AG20443 (cell line): ENCODE measurements at regions not wholly inside any gene's neighbourhood (a gene's known extent, or its start where the extent isn't known, plus 50 kb on each side); places are given as distances from the start of the nearest gene placed in this dataset.
"Not testable (repeated sequence)": the region's sequence is repeated elsewhere in the genome, so short reads cannot be mapped to it uniquely, and the experiment has no call there.

Experiments
- DNase-seq: peaks from one replicate; pipeline ENCODE4 v3.0.0; 2012; ENCODE audit warnings: low spot score, mixed read lengths

- DNase-seq = no peak
Observed at GRCh38 chr7:32223071-32223650, 153.0 kb upstream of the PDE1C start.

GRCh38 chr7:32222251-32222900, 152.2 kb upstream of the PDE1C start:
- no peak for DNase-seq

- DNase-seq = no peak
Observed at GRCh38 chr7:32221736-32222135, 151.5 kb upstream of the PDE1C start.

GRCh38 chr7:32221056-32221455, 150.8 kb upstream of the PDE1C start:
- DNase-seq = no peak

GRCh38 chr7:32219831-32220230, 149.6 kb upstream of the PDE1C start:
- DNase-seq = not testable (repeated sequence)

- peak; percentile 1 for DNase-seq
Observed at GRCh38 chr7:32219416-32219815, 149.2 kb upstream of the PDE1C start.

- peak; percentile 0 for DNase-seq
Observed at GRCh38 chr7:32218741-32219288, 148.6 kb upstream of the PDE1C start.

GRCh38 chr7:32218154-32218467, 147.9 kb upstream of the PDE1C start:
- peak; percentile 1 for DNase-seq

- peak; percentile 1 for DNase-seq
Observed at GRCh38 chr7:32217341-32218153, 147.3 kb upstream of the PDE1C start.

GRCh38 chr7:32216759-32217158, 146.6 kb upstream of the PDE1C start:
- no peak for DNase-seq

- DNase-seq = no peak
Observed at GRCh38 chr7:32215697-32216096, 145.5 kb upstream of the PDE1C start.

- DNase-seq = no peak
Observed at GRCh38 chr7:32214913-32215312, 144.7 kb upstream of the PDE1C start.

GRCh38 chr7:32212321-32212720, 142.1 kb upstream of the PDE1C start:
- no peak for DNase-seq

- DNase-seq = peak; percentile 61
Observed at GRCh38 chr7:32206987-32207386, 136.8 kb upstream of the PDE1C start.

GRCh38 chr7:32206488-32206887, 136.3 kb upstream of the PDE1C start:
- no peak for DNase-seq

- DNase-seq = not testable (repeated sequence)
Observed at GRCh38 chr7:32205298-32205824, 135.2 kb upstream of the PDE1C start.

GRCh38 chr7:32204361-32205018, 134.3 kb upstream of the PDE1C start:
- DNase-seq = peak; percentile 79

- no peak for DNase-seq
Observed at GRCh38 chr7:32200646-32201045, 130.4 kb upstream of the PDE1C start.

- DNase-seq = no peak
Observed at GRCh38 chr7:32194537-32194936, 124.3 kb upstream of the PDE1C start.

- DNase-seq = no peak
Observed at GRCh38 chr7:32191305-32191704, 121.1 kb upstream of the PDE1C start.

- DNase-seq = no peak
Observed at GRCh38 chr7:32179567-32179966, 109.4 kb upstream of the PDE1C start.

GRCh38 chr7:32178677-32179366, 108.6 kb upstream of the PDE1C start:
- no peak for DNase-seq
